AG10803 (cell line): ENCODE measurements at regions not wholly inside any gene's neighbourhood (a gene's known extent, or its start where the extent isn't known, plus 50 kb on each side); places are given as distances from the start of the nearest gene placed in this dataset.
A peak's percentile ranks its signal among the peaks of the same experiment; 100 is the strongest.

ENCODE experiments used
- DNase-seq: peaks from one replicate; pipeline ENCODE4 v3.0.0; 2010; ENCODE audit warnings: low read depth
- H3K4me3 ChIP-seq: 2 replicates; pipeline ENCODE4 v1.5.1; 2011; ENCODE audit warnings: mild to moderate bottlenecking, low read length, control low read depth
- TF ChIP-seq, protein P1 (sequence below): conservative IDR thresholded peaks from 2 replicates; pipeline ENCODE4 v1.5.1; 2011; ENCODE audit warnings: mild to moderate bottlenecking, low read length, control low read depth, inconsistent platforms

DNA sequence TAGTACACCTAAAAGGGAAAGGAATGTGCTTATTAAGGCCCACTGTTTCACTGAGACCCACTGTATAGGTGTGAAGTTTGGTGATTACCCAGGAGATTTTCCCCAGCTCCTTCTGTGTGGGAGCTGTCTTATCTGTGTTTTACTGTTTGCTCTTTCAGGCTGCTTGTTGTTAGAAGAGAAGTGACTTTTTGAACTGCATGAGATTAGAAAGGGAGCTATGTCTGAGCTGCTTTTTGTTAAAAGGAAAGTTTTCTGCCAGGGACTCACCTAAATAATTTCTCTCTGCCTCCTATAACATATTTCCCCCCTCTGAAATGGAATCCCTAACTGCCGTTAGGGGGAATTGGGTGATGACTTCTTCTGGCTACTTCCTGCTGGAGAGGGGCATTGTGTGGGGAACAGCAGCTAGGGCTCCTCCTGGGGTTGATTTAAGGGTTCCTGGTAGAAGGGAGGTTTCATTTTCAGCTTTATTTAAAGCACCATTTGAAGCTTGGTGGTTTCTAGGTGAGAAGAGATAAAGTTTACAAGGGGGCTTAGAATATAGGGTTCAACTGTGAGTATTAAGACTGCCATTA lies 77.1 kb upstream of the ATP11B start:
- no peak for DNase-seq
- no peak overlapping the region for H3K4me3 ChIP-seq

DNA sequence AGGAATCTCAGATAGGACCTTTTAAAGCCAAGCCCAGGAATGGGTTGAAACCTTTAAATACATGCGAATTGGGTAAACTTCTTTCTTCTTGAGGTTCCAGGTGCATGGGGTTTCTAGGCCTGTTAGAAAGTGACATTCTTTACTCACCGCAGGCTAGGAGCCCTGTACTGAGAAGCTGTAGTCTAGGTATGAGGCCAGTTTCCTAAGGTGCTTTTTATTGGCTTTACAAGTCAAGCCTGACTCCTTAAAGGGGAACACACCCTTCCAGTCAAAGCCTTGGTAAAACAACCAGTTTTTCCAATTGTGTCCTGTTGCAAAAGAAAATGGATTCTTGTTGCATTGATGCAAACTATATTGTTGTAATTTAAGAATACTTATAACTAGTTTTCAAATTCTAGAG lies 76.1 kb upstream of the ATP11B start:
- no peak overlapping the region for H3K4me3 ChIP-seq
- DNase-seq, result no peak
- TF ChIP-seq, protein P1, sequence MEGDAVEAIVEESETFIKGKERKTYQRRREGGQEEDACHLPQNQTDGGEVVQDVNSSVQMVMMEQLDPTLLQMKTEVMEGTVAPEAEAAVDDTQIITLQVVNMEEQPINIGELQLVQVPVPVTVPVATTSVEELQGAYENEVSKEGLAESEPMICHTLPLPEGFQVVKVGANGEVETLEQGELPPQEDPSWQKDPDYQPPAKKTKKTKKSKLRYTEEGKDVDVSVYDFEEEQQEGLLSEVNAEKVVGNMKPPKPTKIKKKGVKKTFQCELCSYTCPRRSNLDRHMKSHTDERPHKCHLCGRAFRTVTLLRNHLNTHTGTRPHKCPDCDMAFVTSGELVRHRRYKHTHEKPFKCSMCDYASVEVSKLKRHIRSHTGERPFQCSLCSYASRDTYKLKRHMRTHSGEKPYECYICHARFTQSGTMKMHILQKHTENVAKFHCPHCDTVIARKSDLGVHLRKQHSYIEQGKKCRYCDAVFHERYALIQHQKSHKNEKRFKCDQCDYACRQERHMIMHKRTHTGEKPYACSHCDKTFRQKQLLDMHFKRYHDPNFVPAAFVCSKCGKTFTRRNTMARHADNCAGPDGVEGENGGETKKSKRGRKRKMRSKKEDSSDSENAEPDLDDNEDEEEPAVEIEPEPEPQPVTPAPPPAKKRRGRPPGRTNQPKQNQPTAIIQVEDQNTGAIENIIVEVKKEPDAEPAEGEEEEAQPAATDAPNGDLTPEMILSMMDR, result no peak

More for the DNA sequence above, 77.1 kb upstream of the ATP11B start:
- TF ChIP-seq, protein P1, result no peak

DNA sequence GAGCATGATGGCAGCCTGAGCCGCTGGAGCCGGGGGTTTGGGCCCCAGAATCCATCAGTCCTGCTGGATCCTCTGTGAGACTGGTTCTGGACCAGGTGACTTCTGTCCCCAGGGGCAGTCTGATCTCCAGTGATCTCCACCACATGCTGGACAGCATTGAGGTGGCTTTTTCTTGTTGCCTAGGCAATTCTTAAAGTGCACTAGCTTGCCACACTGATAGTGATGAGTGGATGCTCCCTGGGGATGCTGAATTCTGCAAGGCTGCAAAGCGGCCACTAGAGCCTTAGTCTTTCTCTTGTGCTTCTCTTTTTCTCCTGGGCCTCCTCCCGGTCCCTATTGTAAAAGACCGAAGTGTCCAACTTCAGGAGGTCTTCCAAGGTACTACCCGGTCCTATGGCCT lies 70.4 kb upstream of the ATP11B start:
- H3K4me3 ChIP-seq, result no peak overlapping the region
- TF ChIP-seq, protein P1, result no peak
- no peak for DNase-seq

DNA sequence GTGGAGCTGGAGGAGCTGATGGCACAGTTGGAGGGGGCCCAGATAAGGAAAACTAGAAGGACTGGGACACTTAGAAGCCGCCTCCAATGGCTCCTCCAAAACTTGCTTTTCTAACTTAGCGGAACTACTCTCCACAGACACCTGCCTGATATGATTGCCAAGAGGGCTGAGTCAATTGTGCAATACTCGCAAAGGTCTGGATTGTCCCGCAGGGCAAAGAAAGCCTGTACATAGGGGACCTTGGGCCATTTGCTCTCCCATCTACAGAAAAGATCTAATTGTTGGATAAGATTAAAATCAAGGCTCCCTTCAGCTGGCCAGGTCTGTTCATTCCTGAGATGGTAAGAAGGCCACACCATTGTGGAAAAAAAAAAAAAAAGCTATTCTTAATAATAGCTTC lies 69.7 kb upstream of the ATP11B start:
- no peak overlapping the region for H3K4me3 ChIP-seq
- TF ChIP-seq, protein P1, result no peak
- no peak for DNase-seq

DNA sequence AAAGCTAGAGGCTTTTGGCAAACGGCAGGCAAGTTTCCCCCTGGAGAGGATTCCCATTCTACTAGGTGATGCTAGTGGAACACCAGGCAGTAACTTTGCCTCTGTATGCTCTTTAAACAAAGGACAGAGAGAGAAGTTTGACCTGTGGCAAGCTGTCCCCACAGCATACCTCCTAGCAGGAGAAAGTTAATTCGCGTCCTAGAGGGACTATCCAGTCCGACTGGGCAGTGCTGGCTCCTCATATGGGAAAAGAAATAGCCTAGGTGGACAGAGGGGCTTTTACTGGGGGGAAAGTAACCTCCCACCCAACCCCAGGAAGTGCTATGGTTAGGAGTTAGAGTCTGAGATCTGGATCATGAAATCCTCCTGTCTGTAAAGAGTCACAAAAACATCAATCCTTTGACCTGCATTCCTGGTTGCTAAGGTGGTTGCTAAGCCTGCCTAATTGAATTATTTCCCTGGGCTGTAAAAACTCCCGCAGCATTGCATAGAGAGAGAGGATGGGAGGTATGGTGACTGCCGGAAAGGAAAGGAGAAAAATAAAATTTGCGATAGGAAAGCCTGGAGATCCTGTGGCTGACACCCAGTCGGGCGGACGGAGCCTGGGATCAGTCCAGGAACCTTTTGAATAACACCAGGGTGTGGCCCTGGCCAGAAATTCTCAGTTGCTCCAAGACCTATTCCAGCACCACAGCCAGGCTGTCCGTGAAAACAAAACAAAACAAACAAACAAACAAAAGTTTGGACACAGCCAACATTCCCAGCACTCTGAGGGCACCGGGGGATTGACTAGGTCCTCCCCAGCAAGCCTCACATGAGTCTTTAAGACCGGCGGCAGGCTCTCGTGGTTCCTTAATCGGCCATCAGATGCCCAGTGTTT lies 67.7 kb upstream of the ATP11B start:
- DNase-seq, result peak; percentile 13
- H3K4me3 ChIP-seq, result 0 out of 2 replicates have a peak overlapping the region, but pooled peaks have one; percentile 18
- TF ChIP-seq, protein P1, result no peak

DNA sequence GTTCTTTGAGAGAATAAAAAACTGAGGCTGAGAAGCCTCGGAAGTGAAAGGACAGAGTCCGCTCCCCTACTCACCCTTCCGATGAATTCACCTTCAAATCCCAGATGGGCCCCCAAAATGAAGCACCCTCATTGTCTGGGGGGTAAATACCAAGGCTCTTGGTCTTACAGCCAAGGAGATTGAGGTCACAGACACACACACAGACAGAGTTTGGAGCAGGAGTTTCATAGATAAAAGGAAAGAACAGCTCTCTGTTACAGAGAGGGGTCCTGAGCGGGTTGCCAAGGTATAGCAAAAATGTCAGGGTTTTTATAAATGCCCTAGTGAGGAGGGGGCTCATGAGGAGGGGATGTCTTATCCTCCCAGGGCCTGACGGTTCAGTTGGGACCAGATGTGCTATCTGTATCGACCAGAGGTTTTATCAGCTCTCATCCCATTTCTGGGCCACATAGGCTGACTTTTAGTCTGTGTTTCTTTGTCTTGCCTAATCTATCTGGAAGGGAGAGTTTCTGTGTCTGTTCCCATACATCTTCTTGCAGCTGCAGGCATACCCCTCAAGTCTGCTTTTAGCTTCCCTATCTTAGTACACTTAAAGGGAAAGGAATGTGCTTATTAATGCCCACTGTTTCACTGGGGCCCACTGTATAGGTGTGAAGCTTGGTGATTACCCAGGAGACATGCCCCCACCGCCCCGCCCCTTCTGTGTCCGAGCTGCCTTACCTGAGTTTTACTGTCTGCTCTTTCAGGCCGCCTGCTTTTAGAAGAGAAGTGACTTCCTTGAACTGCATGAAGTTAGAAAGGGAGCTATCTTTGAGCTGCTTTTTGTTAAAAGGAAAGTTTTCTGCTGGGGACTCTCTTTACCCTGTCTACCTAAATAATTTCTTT lies 66.8 kb upstream of the ATP11B start:
- TF ChIP-seq, protein P1, result no peak
- no peak for DNase-seq
- no peak overlapping the region for H3K4me3 ChIP-seq
